Fibroblast of lung (primary cell): ENCODE measurements at regions not wholly inside any gene's neighbourhood (a gene's known extent, or its start where the extent isn't known, plus 50 kb on each side); places are given as distances from the start of the nearest gene placed in this dataset.
A peak's percentile ranks its signal among the peaks of the same experiment; 100 is the strongest.

ENCODE experiments used
- DNase-seq, 2 donors: peaks; one replicate each; pipeline versions ENCODE4 v3.0.0 to v3.0.0-alpha.2; 2010; ENCODE audit warnings: low read depth in 2 of 2
- H2AFZ ChIP-seq: 2 replicates; pipeline ENCODE4 v1.5.1; 2012; ENCODE audit warnings: low read length, control low read depth, inconsistent platforms
- H3K27ac ChIP-seq: 2 replicates; pipeline ENCODE4 v1.5.1; 2011; ENCODE audit warnings: low read length, control low read depth; ENCODE audit not compliant: insufficient read depth
- H3K27me3 ChIP-seq: 2 replicates; pipeline ENCODE4 v1.5.1; 2011; ENCODE audit warnings: mild to moderate bottlenecking, low read length; ENCODE audit not compliant: control insufficient read depth, insufficient read depth
- H3K36me3 ChIP-seq: 2 replicates; pipeline ENCODE4 v1.5.1; 2011; ENCODE audit warnings: low read length; ENCODE audit not compliant: control insufficient read depth, insufficient read depth
- H3K4me1 ChIP-seq: 2 replicates; pipeline ENCODE4 v1.5.1; 2011; ENCODE audit warnings: low read length; ENCODE audit not compliant: control insufficient read depth, insufficient read depth; ENCODE audit errors: extremely low read depth
- H3K4me2 ChIP-seq: 2 replicates; pipeline ENCODE4 v1.5.1; 2011; ENCODE audit warnings: low read length, control low read depth; ENCODE audit not compliant: insufficient read depth; ENCODE audit errors: extremely low read depth
- H3K4me3 ChIP-seq, 4 experiments: fragments of 200-600 bp in 1 of 4; sonication (generic) in 1 of 4; replicated peaks in 1 of 4; 2 replicates each; pipeline ENCODE4 v1.5.1; 2011 to 2016; ENCODE audit warnings: low read length in 4 of 4, low read depth in 3 of 4, mild to moderate bottlenecking in 3 of 4, control low read depth in 2 of 4, inconsistent platforms in 1 of 4, mixed read lengths in 1 of 4; ENCODE audit not compliant: insufficient read depth in 1 of 4; ENCODE audit errors: control extremely low read depth in 1 of 4
- H3K79me2 ChIP-seq: 2 replicates; pipeline ENCODE4 v1.5.1; 2012; ENCODE audit warnings: mild to moderate bottlenecking, low read length, inconsistent platforms; ENCODE audit not compliant: control insufficient read depth, insufficient read depth
- H3K9ac ChIP-seq: 2 replicates; pipeline ENCODE4 v1.5.1; 2011; ENCODE audit warnings: mild to moderate bottlenecking, low read length, control low read depth; ENCODE audit not compliant: insufficient read depth
- H3K9me3 ChIP-seq: 2 replicates; pipeline ENCODE4 v1.5.1; 2012; ENCODE audit warnings: low read depth, low read length; ENCODE audit not compliant: control insufficient read depth, insufficient read depth
- H4K20me1 ChIP-seq: 2 replicates; pipeline ENCODE4 v1.5.1; 2011; ENCODE audit warnings: low read length; ENCODE audit not compliant: control insufficient read depth, insufficient read depth; ENCODE audit errors: extremely low read depth
- EZH2 ChIP-seq: IDR thresholded peaks from 2 replicates; pipeline ENCODE4 v1.5.1; 2012; ENCODE audit warnings: low read length, control low read depth, mild to moderate bottlenecking; ENCODE audit errors: missing control alignments
- TF ChIP-seq, protein P1 (sequence below), 2 donors: IDR thresholded peaks in 1 of 2; conservative IDR thresholded peaks in 1 of 2; 1 replicate in 1 of 2; 2 replicates in 1 of 2; pipeline ENCODE4 v1.5.1; 2011 to 2012; ENCODE audit warnings: low read length in 2 of 2, control low read depth in 1 of 2, inconsistent platforms in 1 of 2, low read depth in 1 of 2, mild to moderate bottlenecking in 1 of 2

DNA sequence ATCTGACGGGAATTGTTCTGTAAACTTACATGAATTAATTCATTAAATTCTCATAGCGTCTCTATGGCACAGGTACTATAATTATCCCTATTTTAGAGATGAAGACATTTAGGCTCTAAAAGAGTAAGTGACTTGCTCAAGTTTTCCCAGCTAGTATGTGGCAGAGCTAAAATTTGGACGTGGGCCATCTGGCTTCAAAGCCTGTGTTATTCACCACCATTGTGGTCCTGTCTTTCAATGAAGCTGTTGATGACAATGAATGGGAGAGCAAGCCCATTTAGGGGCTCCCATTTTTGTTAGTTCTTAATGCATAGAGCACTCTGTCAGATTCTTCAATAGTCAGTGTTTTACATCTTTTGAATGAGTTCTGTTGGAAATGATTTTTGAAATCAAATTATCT lies 236.0 kb upstream of the CD180 start:
- TF ChIP-seq EZH2 = no peak
- TF ChIP-seq, protein P1, sequence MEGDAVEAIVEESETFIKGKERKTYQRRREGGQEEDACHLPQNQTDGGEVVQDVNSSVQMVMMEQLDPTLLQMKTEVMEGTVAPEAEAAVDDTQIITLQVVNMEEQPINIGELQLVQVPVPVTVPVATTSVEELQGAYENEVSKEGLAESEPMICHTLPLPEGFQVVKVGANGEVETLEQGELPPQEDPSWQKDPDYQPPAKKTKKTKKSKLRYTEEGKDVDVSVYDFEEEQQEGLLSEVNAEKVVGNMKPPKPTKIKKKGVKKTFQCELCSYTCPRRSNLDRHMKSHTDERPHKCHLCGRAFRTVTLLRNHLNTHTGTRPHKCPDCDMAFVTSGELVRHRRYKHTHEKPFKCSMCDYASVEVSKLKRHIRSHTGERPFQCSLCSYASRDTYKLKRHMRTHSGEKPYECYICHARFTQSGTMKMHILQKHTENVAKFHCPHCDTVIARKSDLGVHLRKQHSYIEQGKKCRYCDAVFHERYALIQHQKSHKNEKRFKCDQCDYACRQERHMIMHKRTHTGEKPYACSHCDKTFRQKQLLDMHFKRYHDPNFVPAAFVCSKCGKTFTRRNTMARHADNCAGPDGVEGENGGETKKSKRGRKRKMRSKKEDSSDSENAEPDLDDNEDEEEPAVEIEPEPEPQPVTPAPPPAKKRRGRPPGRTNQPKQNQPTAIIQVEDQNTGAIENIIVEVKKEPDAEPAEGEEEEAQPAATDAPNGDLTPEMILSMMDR (conservative IDR thresholded peaks at IDR 0.05 in 1 of 2, IDR thresholded peaks at IDR 0.05 in 1 of 2; ENCODE audit: low read depth in 1 of 2, low read length in 2 of 2) = no peak

DNA sequence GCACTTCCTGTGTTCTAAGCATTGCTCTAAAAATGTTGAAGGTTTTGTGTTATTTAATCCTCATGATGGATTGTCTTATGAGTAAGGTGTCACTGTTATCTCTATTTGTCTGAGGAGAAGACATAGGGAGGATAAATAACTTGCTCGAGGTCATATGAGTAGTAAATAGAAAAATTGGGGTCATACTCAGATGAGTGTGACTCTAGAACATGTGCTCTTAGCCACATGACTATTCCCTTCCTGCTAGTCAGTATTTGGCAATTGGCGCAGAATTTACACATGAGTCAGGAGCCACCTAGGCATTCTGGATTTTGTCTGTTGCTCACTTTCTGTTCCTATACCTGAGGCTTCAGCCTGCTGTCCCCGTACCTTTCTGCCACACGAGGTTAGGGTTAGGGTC lies 234.6 kb upstream of the CD180 start:
- Histone ChIP-seq H3K36me3 (no peaks in the 10 kb centered on the region), H3K9me3 (no peaks in the 10 kb centered on the region), H3K4me2 (no peak overlapping the region), H3K9ac (no peak overlapping the region), H3K79me2 (no peaks in the 10 kb centered on the region), H3K4me1 (no peaks in the 10 kb centered on the region), H2AFZ (no peak overlapping the region), H3K27me3 (no peaks in the 10 kb centered on the region), H3K4me3 (no peak overlapping the region), H4K20me1 (no peaks in the 10 kb centered on the region), H3K27ac (no peak overlapping the region)
- DNase-seq = peak; percentile 21 to 77
- TF ChIP-seq, protein P1 (conservative IDR thresholded peaks at IDR 0.05 in 1 of 2, IDR thresholded peaks at IDR 0.05 in 1 of 2; ENCODE audit: low read depth in 1 of 2, low read length in 2 of 2) = no peak
- TF ChIP-seq EZH2 = no peak

More for the DNA sequence above, 236.0 kb upstream of the CD180 start:
- H3K27me3 ChIP-seq = no peaks in the 10 kb centered on the region
- no peaks in the 10 kb centered on the region for H3K4me1 ChIP-seq
- no peak overlapping the region for H3K27ac ChIP-seq
- no peak overlapping the region for H3K4me2 ChIP-seq
- H3K36me3 ChIP-seq = no peaks in the 10 kb centered on the region
- H3K9ac ChIP-seq = no peak overlapping the region
- H3K9me3 ChIP-seq = no peaks in the 10 kb centered on the region
- H3K79me2 ChIP-seq = no peaks in the 10 kb centered on the region
- no peaks in the 10 kb centered on the region for H4K20me1 ChIP-seq
- no peak for DNase-seq
- no peak overlapping the region for H2AFZ ChIP-seq
- H3K4me3 ChIP-seq = no peak overlapping the region

DNA sequence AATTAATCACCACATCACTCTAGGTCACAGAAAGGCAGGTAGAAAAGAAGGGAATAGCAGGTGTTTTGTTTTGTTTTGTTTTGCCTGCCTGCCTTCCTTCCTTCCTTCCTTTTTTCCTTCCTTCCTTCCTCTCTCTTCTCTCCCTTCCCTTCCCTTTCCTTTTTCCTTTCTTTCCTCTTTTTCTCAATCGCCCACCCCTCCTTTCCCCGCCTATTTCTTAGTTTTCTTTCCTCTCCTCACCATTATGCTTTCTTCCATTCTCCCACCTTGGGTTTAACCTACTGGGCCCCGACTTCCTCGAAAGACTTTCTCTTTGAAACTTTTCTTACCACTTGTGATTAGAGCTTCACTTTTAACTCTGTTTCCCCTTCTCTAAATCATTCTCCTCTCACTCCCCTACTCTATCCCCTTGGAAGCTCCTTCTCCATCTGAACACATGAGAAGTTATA lies 231.3 kb upstream of the CD180 start:
- H3K79me2 ChIP-seq = no peaks in the 10 kb centered on the region
- H4K20me1 ChIP-seq = no peaks in the 10 kb centered on the region
- H3K36me3 ChIP-seq = no peaks in the 10 kb centered on the region
- H3K27ac ChIP-seq = no peak overlapping the region
- H3K4me3 ChIP-seq = no peak overlapping the region
- H3K4me2 ChIP-seq = no peak overlapping the region
- H2AFZ ChIP-seq = no peak overlapping the region
- no peaks in the 10 kb centered on the region for H3K27me3 ChIP-seq
- no peak overlapping the region for H3K9ac ChIP-seq
- no peaks in the 10 kb centered on the region for H3K9me3 ChIP-seq
- no peak for DNase-seq
- H3K4me1 ChIP-seq = no peaks in the 10 kb centered on the region
- no peak for TF ChIP-seq EZH2
- TF ChIP-seq, protein P1 (conservative IDR thresholded peaks at IDR 0.05 in 1 of 2, IDR thresholded peaks at IDR 0.05 in 1 of 2; ENCODE audit: low read depth in 1 of 2, low read length in 2 of 2) = no peak
